H1 (cell line): ENCODE measurements at regions not wholly inside any gene's neighbourhood (a gene's known extent, or its start where the extent isn't known, plus 50 kb on each side); places are given as distances from the start of the nearest gene placed in this dataset.

Experiments
- RAD21 ChIP-seq, 2 experiments: IDR thresholded peaks in 1 of 2; conservative IDR thresholded peaks in 1 of 2; 2 replicates each; pipeline ENCODE4 v1.6.1; 2011; ENCODE audit warnings: low read depth in 2 of 2, low read length in 2 of 2, improper control_type of control experiment in 1 of 2, inconsistent platforms in 1 of 2, mild to moderate bottlenecking in 1 of 2, moderate library complexity in 1 of 2
- SIN3A ChIP-seq, 2 experiments: IDR thresholded peaks in 1 of 2; conservative IDR thresholded peaks in 1 of 2; 2 replicates each; pipeline ENCODE4 v1.6.1; 2011 to 2012; ENCODE audit warnings: low read length in 2 of 2, improper control_type of control experiment in 1 of 2, low read depth in 1 of 2, mild to moderate bottlenecking in 1 of 2
- TF ChIP-seq, protein P1 (sequence below): fragments of 300-600 bp; sonication (generic); IDR thresholded peaks from 2 replicates; pipeline ENCODE4 v1.7.1; 2012; ENCODE audit warnings: low read length, moderate library complexity, mild to moderate bottlenecking, inconsistent platforms; ENCODE audit not compliant: insufficient replicate concordance

DNA sequence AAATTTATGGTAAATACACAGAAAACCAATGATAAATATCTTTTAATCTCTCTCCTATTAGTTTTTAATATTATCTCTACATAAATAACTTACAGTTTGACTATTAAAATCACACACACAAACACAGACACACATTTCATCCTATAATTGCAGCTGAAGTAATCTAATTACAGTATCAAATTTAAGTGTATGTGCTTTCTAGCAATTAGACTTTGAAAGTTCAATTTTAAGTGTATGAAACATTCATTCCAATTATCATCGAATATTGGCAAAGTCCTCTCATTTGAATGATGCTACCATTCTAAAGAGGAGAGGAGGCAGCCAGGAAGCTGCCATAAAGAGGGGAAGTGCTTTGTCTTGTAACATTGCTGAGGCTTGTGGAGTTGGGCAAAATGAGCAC, 221.2 kb upstream of the PABPC4L start (continued):
- TF ChIP-seq, protein P1, sequence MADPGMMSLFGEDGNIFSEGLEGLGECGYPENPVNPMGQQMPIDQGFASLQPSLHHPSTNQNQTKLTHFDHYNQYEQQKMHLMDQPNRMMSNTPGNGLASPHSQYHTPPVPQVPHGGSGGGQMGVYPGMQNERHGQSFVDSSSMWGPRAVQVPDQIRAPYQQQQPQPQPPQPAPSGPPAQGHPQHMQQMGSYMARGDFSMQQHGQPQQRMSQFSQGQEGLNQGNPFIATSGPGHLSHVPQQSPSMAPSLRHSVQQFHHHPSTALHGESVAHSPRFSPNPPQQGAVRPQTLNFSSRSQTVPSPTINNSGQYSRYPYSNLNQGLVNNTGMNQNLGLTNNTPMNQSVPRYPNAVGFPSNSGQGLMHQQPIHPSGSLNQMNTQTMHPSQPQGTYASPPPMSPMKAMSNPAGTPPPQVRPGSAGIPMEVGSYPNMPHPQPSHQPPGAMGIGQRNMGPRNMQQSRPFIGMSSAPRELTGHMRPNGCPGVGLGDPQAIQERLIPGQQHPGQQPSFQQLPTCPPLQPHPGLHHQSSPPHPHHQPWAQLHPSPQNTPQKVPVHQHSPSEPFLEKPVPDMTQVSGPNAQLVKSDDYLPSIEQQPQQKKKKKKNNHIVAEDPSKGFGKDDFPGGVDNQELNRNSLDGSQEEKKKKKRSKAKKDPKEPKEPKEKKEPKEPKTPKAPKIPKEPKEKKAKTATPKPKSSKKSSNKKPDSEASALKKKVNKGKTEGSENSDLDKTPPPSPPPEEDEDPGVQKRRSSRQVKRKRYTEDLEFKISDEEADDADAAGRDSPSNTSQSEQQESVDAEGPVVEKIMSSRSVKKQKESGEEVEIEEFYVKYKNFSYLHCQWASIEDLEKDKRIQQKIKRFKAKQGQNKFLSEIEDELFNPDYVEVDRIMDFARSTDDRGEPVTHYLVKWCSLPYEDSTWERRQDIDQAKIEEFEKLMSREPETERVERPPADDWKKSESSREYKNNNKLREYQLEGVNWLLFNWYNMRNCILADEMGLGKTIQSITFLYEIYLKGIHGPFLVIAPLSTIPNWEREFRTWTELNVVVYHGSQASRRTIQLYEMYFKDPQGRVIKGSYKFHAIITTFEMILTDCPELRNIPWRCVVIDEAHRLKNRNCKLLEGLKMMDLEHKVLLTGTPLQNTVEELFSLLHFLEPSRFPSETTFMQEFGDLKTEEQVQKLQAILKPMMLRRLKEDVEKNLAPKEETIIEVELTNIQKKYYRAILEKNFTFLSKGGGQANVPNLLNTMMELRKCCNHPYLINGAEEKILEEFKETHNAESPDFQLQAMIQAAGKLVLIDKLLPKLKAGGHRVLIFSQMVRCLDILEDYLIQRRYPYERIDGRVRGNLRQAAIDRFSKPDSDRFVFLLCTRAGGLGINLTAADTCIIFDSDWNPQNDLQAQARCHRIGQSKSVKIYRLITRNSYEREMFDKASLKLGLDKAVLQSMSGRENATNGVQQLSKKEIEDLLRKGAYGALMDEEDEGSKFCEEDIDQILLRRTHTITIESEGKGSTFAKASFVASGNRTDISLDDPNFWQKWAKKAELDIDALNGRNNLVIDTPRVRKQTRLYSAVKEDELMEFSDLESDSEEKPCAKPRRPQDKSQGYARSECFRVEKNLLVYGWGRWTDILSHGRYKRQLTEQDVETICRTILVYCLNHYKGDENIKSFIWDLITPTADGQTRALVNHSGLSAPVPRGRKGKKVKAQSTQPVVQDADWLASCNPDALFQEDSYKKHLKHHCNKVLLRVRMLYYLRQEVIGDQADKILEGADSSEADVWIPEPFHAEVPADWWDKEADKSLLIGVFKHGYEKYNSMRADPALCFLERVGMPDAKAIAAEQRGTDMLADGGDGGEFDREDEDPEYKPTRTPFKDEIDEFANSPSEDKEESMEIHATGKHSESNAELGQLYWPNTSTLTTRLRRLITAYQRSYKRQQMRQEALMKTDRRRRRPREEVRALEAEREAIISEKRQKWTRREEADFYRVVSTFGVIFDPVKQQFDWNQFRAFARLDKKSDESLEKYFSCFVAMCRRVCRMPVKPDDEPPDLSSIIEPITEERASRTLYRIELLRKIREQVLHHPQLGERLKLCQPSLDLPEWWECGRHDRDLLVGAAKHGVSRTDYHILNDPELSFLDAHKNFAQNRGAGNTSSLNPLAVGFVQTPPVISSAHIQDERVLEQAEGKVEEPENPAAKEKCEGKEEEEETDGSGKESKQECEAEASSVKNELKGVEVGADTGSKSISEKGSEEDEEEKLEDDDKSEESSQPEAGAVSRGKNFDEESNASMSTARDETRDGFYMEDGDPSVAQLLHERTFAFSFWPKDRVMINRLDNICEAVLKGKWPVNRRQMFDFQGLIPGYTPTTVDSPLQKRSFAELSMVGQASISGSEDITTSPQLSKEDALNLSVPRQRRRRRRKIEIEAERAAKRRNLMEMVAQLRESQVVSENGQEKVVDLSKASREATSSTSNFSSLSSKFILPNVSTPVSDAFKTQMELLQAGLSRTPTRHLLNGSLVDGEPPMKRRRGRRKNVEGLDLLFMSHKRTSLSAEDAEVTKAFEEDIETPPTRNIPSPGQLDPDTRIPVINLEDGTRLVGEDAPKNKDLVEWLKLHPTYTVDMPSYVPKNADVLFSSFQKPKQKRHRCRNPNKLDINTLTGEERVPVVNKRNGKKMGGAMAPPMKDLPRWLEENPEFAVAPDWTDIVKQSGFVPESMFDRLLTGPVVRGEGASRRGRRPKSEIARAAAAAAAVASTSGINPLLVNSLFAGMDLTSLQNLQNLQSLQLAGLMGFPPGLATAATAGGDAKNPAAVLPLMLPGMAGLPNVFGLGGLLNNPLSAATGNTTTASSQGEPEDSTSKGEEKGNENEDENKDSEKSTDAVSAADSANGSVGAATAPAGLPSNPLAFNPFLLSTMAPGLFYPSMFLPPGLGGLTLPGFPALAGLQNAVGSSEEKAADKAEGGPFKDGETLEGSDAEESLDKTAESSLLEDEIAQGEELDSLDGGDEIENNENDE = no peak
- no peak for TF ChIP-seq RAD21 (IDR thresholded peaks at IDR 0.05 in 1 of 2, conservative IDR thresholded peaks at IDR 0.05 in 1 of 2; ENCODE audit: low read depth in 2 of 2, low read length in 2 of 2)
- no peak for TF ChIP-seq SIN3A (conservative IDR thresholded peaks at IDR 0.05 in 1 of 2, IDR thresholded peaks at IDR 0.05 in 1 of 2; ENCODE audit: low read depth in 1 of 2, low read length in 2 of 2)
